SIG-M5 treated with dmso at 0.1 percent for 504 hours (cell line): ENCODE measurements at regions not wholly inside any gene's neighbourhood (a gene's known extent, or its start where the extent isn't known, plus 50 kb on each side); places are given as distances from the start of the nearest gene placed in this dataset.

Experiments used
- DNase-seq: peaks from one replicate; lab custom pipeline; 2025; ENCODE audit not compliant: unreplicated experiment; lab: John Stamatoyannopoulos, UW

- no peak for DNase-seq
Measured at GRCh38 chr13:76148374-76148773, 512.2 kb downstream of the LMO7 start.

- no peak for DNase-seq
Measured at GRCh38 chr13:76132532-76132931, 496.4 kb downstream of the LMO7 start.

GRCh38 chr13:76131551-76131950, 495.4 kb downstream of the LMO7 start:
- no peak for DNase-seq

- DNase-seq: no peak
Measured at GRCh38 chr13:76129305-76130000, 493.3 kb downstream of the LMO7 start.

GRCh38 chr13:76127922-76128321, 491.8 kb downstream of the LMO7 start:
- DNase-seq: no peak

- DNase-seq: no peak
Measured at GRCh38 chr13:76123548-76123947, 487.4 kb downstream of the LMO7 start.

GRCh38 chr13:76116751-76117360, 480.7 kb downstream of the LMO7 start:
- DNase-seq: no peak

- no peak for DNase-seq
Measured at GRCh38 chr13:76106763-76107162, 470.6 kb downstream of the LMO7 start.

GRCh38 chr13:76094645-76095044, 458.5 kb downstream of the LMO7 start:
- no peak for DNase-seq

- no peak for DNase-seq
Measured at GRCh38 chr13:76091076-76091475, 454.9 kb downstream of the LMO7 start.

GRCh38 chr13:76086729-76087128, 450.6 kb downstream of the LMO7 start:
- DNase-seq: no peak

- no peak for DNase-seq
Measured at GRCh38 chr13:76067850-76068249, 431.7 kb downstream of the LMO7 start.

GRCh38 chr13:76053181-76053580, 417.1 kb downstream of the LMO7 start:
- DNase-seq: no peak

- DNase-seq: no peak
Measured at GRCh38 chr13:76049376-76049746, 413.2 kb downstream of the LMO7 start.

- DNase-seq: no peak
Measured at GRCh38 chr13:76048675-76049375, 412.7 kb downstream of the LMO7 start.

- no peak for DNase-seq
Measured at GRCh38 chr13:76048131-76048530, 412.0 kb downstream of the LMO7 start.

GRCh38 chr13:76043874-76044273, 407.7 kb downstream of the LMO7 start:
- DNase-seq: no peak

- peak; percentile 5 for DNase-seq
Measured at GRCh38 chr13:76038920-76039716, 403.0 kb downstream of the LMO7 start.

- DNase-seq: no peak
Measured at GRCh38 chr13:76036176-76036575, 400.0 kb downstream of the LMO7 start.

GRCh38 chr13:76035711-76036110, 399.6 kb downstream of the LMO7 start:
- no peak for DNase-seq

- DNase-seq: no peak
Measured at GRCh38 chr13:76029706-76030105, 393.6 kb downstream of the LMO7 start.

GRCh38 chr13:76029088-76029487, 393.0 kb downstream of the LMO7 start:
- peak; percentile 2 for DNase-seq
